ENCODE measurements at regions not wholly inside any gene's neighbourhood (a gene's known extent, or its start where the extent isn't known, plus 50 kb on each side); places are given as distances from the start of the nearest gene placed in this dataset.

DNA sequence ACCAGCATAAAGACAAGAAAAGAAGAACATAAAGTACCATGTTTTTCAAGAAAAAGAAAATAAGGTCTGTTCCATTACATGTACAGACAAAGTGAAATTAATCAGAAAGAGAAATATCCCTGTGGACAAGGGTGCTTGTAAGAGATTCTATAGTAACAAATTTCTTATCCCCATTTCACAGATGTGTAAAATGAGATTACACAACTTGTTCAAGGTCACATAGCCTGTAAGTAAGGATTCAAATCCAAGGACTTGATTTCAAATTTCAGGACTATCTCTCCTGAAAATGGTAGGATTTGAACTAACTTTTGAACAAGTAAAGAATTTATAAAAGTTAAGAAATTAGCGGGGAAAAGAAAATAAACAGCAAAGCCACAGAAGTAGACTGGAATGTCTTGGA lies 248.2 kb upstream of the SLC39A10 start:
- WGBS (ENCODE audit: insufficient coverage), result 100% methylated on average over 1 of the region's 1 CpG
- H3K4me3 ChIP-seq (ENCODE audit: control insufficient read depth in 1 of 7, extremely low read depth in 1 of 7, insufficient read depth in 4 of 7, low read depth in 2 of 7, low read length in 6 of 7), result no peak overlapping the region

DNA sequence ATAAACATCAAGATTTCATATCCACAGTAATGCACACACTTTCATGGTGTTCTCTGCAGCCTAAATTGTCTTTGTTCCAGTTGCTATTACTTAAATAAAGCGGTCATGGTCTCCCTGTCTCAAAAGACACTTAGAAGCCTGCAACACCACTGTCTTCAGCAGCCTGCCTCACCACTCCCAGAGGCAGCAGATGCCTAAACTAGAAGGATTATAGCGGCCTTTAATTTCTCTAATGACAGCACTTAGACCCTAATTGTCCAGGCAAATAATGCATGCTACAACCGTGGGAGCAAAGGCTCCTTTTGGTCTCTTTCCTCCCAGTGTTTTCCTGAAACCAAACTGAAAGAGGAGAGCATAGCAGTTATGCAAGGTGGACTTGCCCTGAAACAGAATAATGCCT lies 248.8 kb upstream of the SLC39A10 start:
- Histone ChIP-seq H3K27me3 (replicated peaks in 2 of 5; ENCODE audit: control insufficient read depth in 4 of 5, insufficient read depth in 5 of 5, low read length in 4 of 5) (no peaks in the 10 kb centered on the region), H3K36me3 (ENCODE audit: control insufficient read depth in 4 of 4, insufficient read depth in 4 of 4, low read length in 3 of 4) (no peaks in the 10 kb centered on the region), H3K9me3 (ENCODE audit: control extremely low read depth in 1 of 5, control insufficient read depth in 4 of 5, insufficient read depth in 2 of 5, low read depth in 1 of 5, low read length in 4 of 5) (no peaks in the 10 kb centered on the region), H3K4me1 (ENCODE audit: control extremely low read depth in 1 of 4, control insufficient read depth in 4 of 4, insufficient read depth in 4 of 4, low read length in 3 of 4) (no peaks in the 10 kb centered on the region), H3K4me3 (ENCODE audit: control insufficient read depth in 1 of 7, extremely low read depth in 1 of 7, insufficient read depth in 4 of 7, low read depth in 2 of 7, low read length in 6 of 7) (no peak overlapping the region), H3K27ac (ENCODE audit: insufficient read depth in 1 of 2, low read depth in 1 of 2, low read length in 2 of 2, poor library complexity in 1 of 2, severe bottlenecking in 2 of 2) (no peak overlapping the region)
- WGBS (ENCODE audit: insufficient coverage), result 91% methylated on average over 3 of the region's 3 CpGs
- POLR2A ChIA-PET, result no interaction called here
- no peak for DNase-seq
- CTCF ChIA-PET, result no interaction called here

More for the DNA sequence above, 248.2 kb upstream of the SLC39A10 start:
- no peaks in the 10 kb centered on the region for H3K27me3 ChIP-seq (replicated peaks in 2 of 5; ENCODE audit: control insufficient read depth in 4 of 5, insufficient read depth in 5 of 5, low read length in 4 of 5)
- no peaks in the 10 kb centered on the region for H3K9me3 ChIP-seq (ENCODE audit: control extremely low read depth in 1 of 5, control insufficient read depth in 4 of 5, insufficient read depth in 2 of 5, low read depth in 1 of 5, low read length in 4 of 5)
- ChIA-PET CTCF (no interaction called here), POLR2A (no interaction called here)
- no peak for DNase-seq
- peaks cover 0 to 5% (median 0%) of the 10 kb centered on the region in 4 experiments for H3K4me1 ChIP-seq (ENCODE audit: control extremely low read depth in 1 of 4, control insufficient read depth in 4 of 4, insufficient read depth in 4 of 4, low read length in 3 of 4)
- no peaks in the 10 kb centered on the region for H3K36me3 ChIP-seq (ENCODE audit: control insufficient read depth in 4 of 4, insufficient read depth in 4 of 4, low read length in 3 of 4)
- no peak overlapping the region for H3K27ac ChIP-seq (ENCODE audit: insufficient read depth in 1 of 2, low read depth in 1 of 2, low read length in 2 of 2, poor library complexity in 1 of 2, severe bottlenecking in 2 of 2)

DNA sequence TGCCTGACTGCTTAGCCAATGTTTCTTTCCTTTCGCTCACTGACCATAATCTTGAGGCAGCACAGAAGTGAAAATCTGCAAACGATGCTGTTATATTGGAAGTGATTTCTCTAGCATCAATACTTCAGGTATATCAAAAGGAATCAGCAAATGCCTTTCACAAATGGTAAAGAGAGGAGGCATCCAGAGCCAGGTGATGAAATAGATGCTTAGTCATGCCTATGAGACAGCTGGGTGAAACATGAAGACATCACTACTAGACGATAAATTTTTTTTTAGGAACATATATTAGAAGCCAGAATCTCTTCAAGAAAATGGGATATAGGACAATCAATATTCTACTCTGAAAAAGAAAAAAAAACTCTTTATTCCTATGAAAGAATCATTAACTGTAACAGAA lies 249.2 kb upstream of the SLC39A10 start:
- Histone ChIP-seq H3K27me3 (replicated peaks in 2 of 5; ENCODE audit: control insufficient read depth in 4 of 5, insufficient read depth in 5 of 5, low read length in 4 of 5) (no peaks in the 10 kb centered on the region), H3K4me1 (ENCODE audit: control extremely low read depth in 1 of 4, control insufficient read depth in 4 of 4, insufficient read depth in 4 of 4, low read length in 3 of 4) (no peaks in the 10 kb centered on the region), H3K27ac (ENCODE audit: insufficient read depth in 1 of 2, low read depth in 1 of 2, low read length in 2 of 2, poor library complexity in 1 of 2, severe bottlenecking in 2 of 2) (no peak overlapping the region), H3K9me3 (ENCODE audit: control extremely low read depth in 1 of 5, control insufficient read depth in 4 of 5, insufficient read depth in 2 of 5, low read depth in 1 of 5, low read length in 4 of 5) (peaks cover 0 to 3% (median 0%) of the 10 kb centered on the region in 5 experiments), H3K4me3 (ENCODE audit: control insufficient read depth in 1 of 7, extremely low read depth in 1 of 7, insufficient read depth in 4 of 7, low read depth in 2 of 7, low read length in 6 of 7) (no peak overlapping the region), H3K36me3 (ENCODE audit: control insufficient read depth in 4 of 4, insufficient read depth in 4 of 4, low read length in 3 of 4) (no peaks in the 10 kb centered on the region)
- WGBS (ENCODE audit: insufficient coverage), result 100% methylated on average over 2 of the region's 3 CpGs
- DNase-seq, result no peak
- ChIA-PET POLR2A (no interaction called here), CTCF (no interaction called here)

DNA sequence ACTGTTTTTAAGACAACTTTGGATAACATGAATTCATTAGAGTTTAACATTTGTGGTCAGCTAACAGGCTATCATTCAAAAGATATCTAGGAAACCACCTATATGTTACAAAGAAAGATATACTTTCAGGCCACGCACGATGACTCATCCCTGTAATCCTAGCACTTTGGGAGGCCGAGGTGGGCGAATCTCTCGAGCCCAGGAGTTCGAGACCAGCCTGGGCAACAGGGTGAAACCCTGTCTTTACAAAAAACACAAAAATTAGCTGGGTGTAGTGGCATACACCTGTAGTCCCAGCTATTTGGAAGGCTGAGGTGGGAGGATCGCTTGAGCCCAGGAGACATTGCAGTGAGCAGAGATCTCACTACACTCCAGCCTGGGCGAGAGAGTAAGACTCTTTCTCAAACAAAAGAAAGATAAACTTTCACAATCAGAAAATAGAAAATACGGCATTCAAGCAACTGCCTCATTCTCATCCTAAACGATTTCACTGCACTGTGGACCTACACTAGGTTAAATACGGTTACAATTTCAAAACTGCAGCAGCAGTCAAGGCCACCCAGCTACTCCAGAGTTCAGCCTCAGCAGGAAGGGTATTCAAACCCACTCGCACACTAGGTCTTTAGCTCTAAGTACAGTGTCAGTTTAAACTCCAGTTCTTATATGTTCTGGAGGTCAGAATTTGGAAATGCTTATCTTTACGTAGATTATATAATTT lies 250.0 kb upstream of the SLC39A10 start:
- WGBS (ENCODE audit: insufficient coverage), result 91% methylated on average over 12 of the region's 13 CpGs
- DNase-seq, result peak in 2 of 3 donors; percentile 37 to 59
- no peak overlapping the region for H3K27ac ChIP-seq (ENCODE audit: insufficient read depth in 1 of 2, low read depth in 1 of 2, low read length in 2 of 2, poor library complexity in 1 of 2, severe bottlenecking in 2 of 2)
- ChIA-PET POLR2A (no interaction called here), CTCF (no interaction called here)
- no peak overlapping the region for H3K4me3 ChIP-seq (ENCODE audit: control insufficient read depth in 1 of 7, extremely low read depth in 1 of 7, insufficient read depth in 4 of 7, low read depth in 2 of 7, low read length in 6 of 7)
- H3K9me3 ChIP-seq (ENCODE audit: control extremely low read depth in 1 of 5, control insufficient read depth in 4 of 5, insufficient read depth in 2 of 5, low read depth in 1 of 5, low read length in 4 of 5), result peaks cover 0 to 6% (median 0%) of the 10 kb centered on the region in 5 experiments
- no peaks in the 10 kb centered on the region for H3K27me3 ChIP-seq (replicated peaks in 2 of 5; ENCODE audit: control insufficient read depth in 4 of 5, insufficient read depth in 5 of 5, low read length in 4 of 5)
- no peaks in the 10 kb centered on the region for H3K4me1 ChIP-seq (ENCODE audit: control extremely low read depth in 1 of 4, control insufficient read depth in 4 of 4, insufficient read depth in 4 of 4, low read length in 3 of 4)
- H3K36me3 ChIP-seq (ENCODE audit: control insufficient read depth in 4 of 4, insufficient read depth in 4 of 4, low read length in 3 of 4), result no peaks in the 10 kb centered on the region

DNA sequence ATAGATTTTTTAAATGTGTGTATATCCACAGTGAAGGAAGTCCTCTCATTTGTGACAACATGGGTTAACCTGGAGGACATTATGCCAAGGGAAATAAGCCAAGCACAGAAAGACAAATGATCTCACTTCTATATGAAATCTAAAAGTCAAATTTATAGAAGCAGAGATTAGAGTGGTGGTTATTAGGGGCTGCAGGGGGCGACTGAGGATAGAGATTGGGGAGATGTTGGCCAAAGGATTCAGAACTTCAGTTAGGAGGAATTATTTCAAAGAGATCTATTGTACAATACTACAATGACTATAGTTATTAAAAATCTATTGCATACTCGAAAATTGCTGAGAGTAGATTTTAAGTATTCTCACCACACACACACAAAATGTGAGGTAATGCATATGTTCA lies 252.4 kb upstream of the SLC39A10 start:
- Histone ChIP-seq H3K4me1 (ENCODE audit: control extremely low read depth in 1 of 4, control insufficient read depth in 4 of 4, insufficient read depth in 4 of 4, low read length in 3 of 4) (no peaks in the 10 kb centered on the region), H3K27me3 (replicated peaks in 2 of 5; ENCODE audit: control insufficient read depth in 4 of 5, insufficient read depth in 5 of 5, low read length in 4 of 5) (no peaks in the 10 kb centered on the region), H3K9me3 (ENCODE audit: control extremely low read depth in 1 of 5, control insufficient read depth in 4 of 5, insufficient read depth in 2 of 5, low read depth in 1 of 5, low read length in 4 of 5) (peaks cover 0 to 6% (median 0%) of the 10 kb centered on the region in 5 experiments), H3K4me3 (ENCODE audit: control insufficient read depth in 1 of 7, extremely low read depth in 1 of 7, insufficient read depth in 4 of 7, low read depth in 2 of 7, low read length in 6 of 7) (no peak overlapping the region), H3K36me3 (ENCODE audit: control insufficient read depth in 4 of 4, insufficient read depth in 4 of 4, low read length in 3 of 4) (no peaks in the 10 kb centered on the region), H3K27ac (ENCODE audit: insufficient read depth in 1 of 2, low read depth in 1 of 2, low read length in 2 of 2, poor library complexity in 1 of 2, severe bottlenecking in 2 of 2) (no peak overlapping the region)
- no CpG with 5 or more reads among the region's 2 CpGs for WGBS (ENCODE audit: insufficient coverage)
- DNase-seq, result peak in 2 of 3 donors; percentile 24 to 41
- ChIA-PET CTCF (interaction anchor here (1.3 kb wide), 1 partner anchor 255 kb away, joined by 4 read pairs; no protein-coding TSS in a partner anchor), POLR2A (no interaction called here)

DNA sequence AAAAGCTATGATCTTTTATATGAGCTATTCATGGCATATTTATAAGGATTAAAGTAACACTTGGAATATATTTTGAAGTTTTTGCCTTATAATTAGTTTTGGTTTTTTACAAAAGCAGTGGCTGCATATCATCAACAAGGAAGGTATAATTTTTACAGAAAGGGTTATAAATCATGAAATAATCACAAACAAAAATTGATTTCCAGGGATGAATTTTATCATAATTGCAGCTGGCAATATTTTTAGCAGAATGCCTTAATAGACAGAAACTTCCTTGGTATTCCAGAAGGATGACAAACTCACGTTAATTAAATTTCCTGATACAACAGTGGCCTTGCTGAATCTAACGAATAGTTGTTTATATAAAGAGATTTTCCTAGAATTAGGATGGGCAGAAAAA lies 260.5 kb upstream of the SLC39A10 start:
- POLR2A ChIA-PET, result no interaction called here
- WGBS (ENCODE audit: insufficient coverage), result no CpG with 5 or more reads among the region's 2 CpGs
- H3K27ac ChIP-seq (ENCODE audit: insufficient read depth in 1 of 2, low read depth in 1 of 2, low read length in 2 of 2, poor library complexity in 1 of 2, severe bottlenecking in 2 of 2), result no peak overlapping the region
- H3K4me1 ChIP-seq (ENCODE audit: control extremely low read depth in 1 of 4, control insufficient read depth in 4 of 4, insufficient read depth in 4 of 4, low read length in 3 of 4), result no peaks in the 10 kb centered on the region
- H3K27me3 ChIP-seq (replicated peaks in 2 of 5; ENCODE audit: control insufficient read depth in 4 of 5, insufficient read depth in 5 of 5, low read length in 4 of 5), result no peaks in the 10 kb centered on the region
- no peaks in the 10 kb centered on the region for H3K36me3 ChIP-seq (ENCODE audit: control insufficient read depth in 4 of 4, insufficient read depth in 4 of 4, low read length in 3 of 4)
- DNase-seq, result no peak
- CTCF ChIA-PET, result interaction anchor here (0.7 kb wide), 1 partner anchor 19 kb away, joined by 4 read pairs; no protein-coding TSS in a partner anchor
- peaks cover 0 to 1% (median 0%) of the 10 kb centered on the region in 5 experiments for H3K9me3 ChIP-seq (ENCODE audit: control extremely low read depth in 1 of 5, control insufficient read depth in 4 of 5, insufficient read depth in 2 of 5, low read depth in 1 of 5, low read length in 4 of 5)
- H3K4me3 ChIP-seq (ENCODE audit: control insufficient read depth in 1 of 7, extremely low read depth in 1 of 7, insufficient read depth in 4 of 7, low read depth in 2 of 7, low read length in 6 of 7), result no peak overlapping the region

DNA sequence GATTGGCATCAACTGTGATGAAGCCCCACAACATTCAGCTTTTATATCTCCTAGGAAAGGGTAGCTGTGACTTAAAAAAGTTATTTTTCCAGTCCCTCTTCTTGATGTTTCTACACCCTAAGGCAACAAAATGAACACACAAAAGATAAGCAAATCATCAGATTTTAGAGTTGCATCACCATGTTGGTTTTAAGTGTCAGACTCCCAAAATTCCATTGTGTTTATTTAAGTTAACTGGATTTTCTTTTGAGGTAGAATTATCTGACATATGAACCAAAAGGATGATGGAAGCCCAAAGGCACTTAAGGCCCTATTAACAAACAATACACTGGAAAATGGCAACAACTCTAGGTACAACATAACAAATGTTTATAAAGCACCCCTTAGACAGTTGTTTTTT lies 261.7 kb upstream of the SLC39A10 start:
- DNase-seq, result no peak
- peaks cover 0 to 1% (median 0%) of the 10 kb centered on the region in 5 experiments for H3K9me3 ChIP-seq (ENCODE audit: control extremely low read depth in 1 of 5, control insufficient read depth in 4 of 5, insufficient read depth in 2 of 5, low read depth in 1 of 5, low read length in 4 of 5)
- H3K36me3 ChIP-seq (ENCODE audit: control insufficient read depth in 4 of 4, insufficient read depth in 4 of 4, low read length in 3 of 4), result no peaks in the 10 kb centered on the region
- H3K27ac ChIP-seq (ENCODE audit: insufficient read depth in 1 of 2, low read depth in 1 of 2, low read length in 2 of 2, poor library complexity in 1 of 2, severe bottlenecking in 2 of 2), result no peak overlapping the region
- POLR2A ChIA-PET, result no interaction called here
- CTCF ChIA-PET, result no interaction called here
- H3K4me1 ChIP-seq (ENCODE audit: control extremely low read depth in 1 of 4, control insufficient read depth in 4 of 4, insufficient read depth in 4 of 4, low read length in 3 of 4), result no peaks in the 10 kb centered on the region
- H3K4me3 ChIP-seq (ENCODE audit: control insufficient read depth in 1 of 7, extremely low read depth in 1 of 7, insufficient read depth in 4 of 7, low read depth in 2 of 7, low read length in 6 of 7), result no peak overlapping the region
- H3K27me3 ChIP-seq (replicated peaks in 2 of 5; ENCODE audit: control insufficient read depth in 4 of 5, insufficient read depth in 5 of 5, low read length in 4 of 5), result no peaks in the 10 kb centered on the region

All from common myeloid progenitor, CD34-positive (primary cell).